Upper lobe of right lung (tissue), 1 donor: ENCODE measurements at regions not wholly inside any gene's neighbourhood (a gene's known extent, or its start where the extent isn't known, plus 50 kb on each side); places are given as distances from the start of the nearest gene placed in this dataset.

ENCODE experiments used
- ATAC-seq: fragments of 200-7000 bp; cut with Tn5 transposase; one replicate; pipeline ENCODE4 v1.9.1; 2020; ENCODE audit warnings: mild to moderate bottlenecking, moderate library complexity
- DNase-seq: peaks from one replicate; pipeline ENCODE4 v3.0.0-alpha.2; 2020
- H3K27ac ChIP-seq: fragments of 200-600 bp; one replicate; pipeline ENCODE4 v1.8.0; 2022
- H3K27me3 ChIP-seq: fragments of 200-600 bp; one replicate; pipeline ENCODE4 v1.8.0; 2022; ENCODE audit warnings: mild to moderate bottlenecking
- H3K36me3 ChIP-seq: fragments of 200-600 bp; one replicate; pipeline ENCODE4 v1.8.0; 2022
- H3K4me1 ChIP-seq: fragments of 200-600 bp; one replicate; pipeline ENCODE4 v1.8.0; 2022
- H3K4me3 ChIP-seq: fragments of 200-600 bp; one replicate; pipeline ENCODE4 v1.8.0; 2022; ENCODE audit warnings: mild to moderate bottlenecking
- H3K9me3 ChIP-seq: fragments of 200-600 bp; one replicate; pipeline ENCODE4 v1.8.0; 2022
- CTCF ChIP-seq: fragments of 200-600 bp; IDR thresholded peaks from one replicate; pipeline ENCODE4 v1.8.0; 2022; ENCODE audit warnings: antibody characterized with exemption
- intact Hi-C: fragments of 100-400 bp; cut with DNase I; formaldehyde crosslinking; loops from one replicate; pipeline ENCODE4 v1.11.0; 2022
- donor health status: DM: no; HTN: yes; CAD: no; lungs with severe emphysema.

DNA sequence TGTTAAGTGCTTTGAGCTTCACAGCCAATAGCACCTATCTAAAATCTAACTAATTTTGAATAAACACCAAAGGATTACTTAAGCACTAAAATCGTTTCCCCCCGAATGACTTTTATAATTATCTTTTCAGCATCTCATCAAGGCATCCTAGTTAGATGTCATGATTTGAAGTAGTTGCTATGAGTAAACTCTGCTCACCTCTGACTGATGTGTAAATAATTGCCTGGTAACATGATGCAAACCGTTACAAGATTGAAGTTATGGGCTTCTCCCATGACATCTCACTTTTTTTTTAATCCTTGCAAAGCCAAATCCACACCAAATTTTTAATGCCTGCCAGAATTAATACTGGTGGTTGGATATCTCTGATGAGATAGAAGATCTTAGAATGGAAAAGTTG, 377.1 kb downstream of the PRDM5 start:
- no peak for TF ChIP-seq CTCF
- Histone ChIP-seq H3K4me1 (no peaks in the 10 kb centered on the region), H3K36me3 (no peaks in the 10 kb centered on the region), H3K9me3 (no peaks in the 10 kb centered on the region), H3K27me3 (no peaks in the 10 kb centered on the region), H3K4me3 (no peak overlapping the region), H3K27ac (no peak overlapping the region)
- DNase-seq, result no peak
- no peak for ATAC-seq
- intact Hi-C loops, result no loop called here

DNA sequence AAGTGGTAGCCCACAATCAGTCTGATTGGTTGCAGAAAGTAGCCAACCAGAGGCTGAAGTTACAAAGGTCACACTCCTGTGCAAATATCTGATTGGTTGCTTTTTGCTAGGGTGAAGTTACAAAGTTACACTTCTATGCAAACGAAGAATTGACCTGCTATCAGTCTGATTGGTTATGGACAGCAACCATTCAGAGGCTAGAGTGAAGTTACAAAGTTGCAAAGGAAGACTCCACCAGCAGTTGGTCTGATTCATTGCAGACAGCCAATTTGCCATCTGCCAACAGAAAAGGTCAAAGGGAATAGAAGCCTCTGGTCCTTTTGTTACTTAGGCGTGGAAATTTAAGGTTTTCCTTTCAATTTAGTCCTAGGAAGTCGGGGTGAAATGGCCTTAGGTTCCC, 377.7 kb downstream of the PRDM5 start:
- DNase-seq (no peak), ATAC-seq (no peak)
- Histone ChIP-seq H3K4me3 (no peak overlapping the region), H3K9me3 (no peaks in the 10 kb centered on the region), H3K4me1 (no peaks in the 10 kb centered on the region), H3K27ac (no peak overlapping the region), H3K27me3 (no peaks in the 10 kb centered on the region), H3K36me3 (no peaks in the 10 kb centered on the region)
- intact Hi-C loops, result no loop called here
- TF ChIP-seq CTCF, result no peak

DNA sequence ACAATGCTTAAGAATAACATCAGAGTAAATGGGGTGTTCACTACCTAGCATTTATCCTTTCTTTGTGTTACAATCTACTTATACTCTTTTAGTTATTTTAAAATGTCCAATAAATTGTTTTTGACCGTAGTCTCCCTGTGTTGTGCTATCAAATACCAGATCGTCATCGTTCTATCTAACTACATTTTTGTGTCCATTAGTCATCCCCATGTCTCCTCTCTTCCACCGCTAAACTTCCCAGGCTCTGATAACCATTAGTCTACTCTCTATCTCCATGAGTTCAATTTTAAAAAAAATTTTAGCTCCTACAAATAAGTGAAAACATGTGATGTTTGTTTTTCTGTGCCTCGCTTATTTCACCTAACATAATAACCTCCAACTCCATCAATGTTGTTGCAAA, 381.9 kb downstream of the PRDM5 start:
- Histone ChIP-seq H3K4me3 (no peak overlapping the region), H3K4me1 (no peaks in the 10 kb centered on the region), H3K36me3 (no peaks in the 10 kb centered on the region), H3K27me3 (no peaks in the 10 kb centered on the region), H3K27ac (no peak overlapping the region), H3K9me3 (no peaks in the 10 kb centered on the region)
- ATAC-seq, result no peak
- no peak for TF ChIP-seq CTCF
- DNase-seq, result no peak
- intact Hi-C loops, result no loop called here

DNA sequence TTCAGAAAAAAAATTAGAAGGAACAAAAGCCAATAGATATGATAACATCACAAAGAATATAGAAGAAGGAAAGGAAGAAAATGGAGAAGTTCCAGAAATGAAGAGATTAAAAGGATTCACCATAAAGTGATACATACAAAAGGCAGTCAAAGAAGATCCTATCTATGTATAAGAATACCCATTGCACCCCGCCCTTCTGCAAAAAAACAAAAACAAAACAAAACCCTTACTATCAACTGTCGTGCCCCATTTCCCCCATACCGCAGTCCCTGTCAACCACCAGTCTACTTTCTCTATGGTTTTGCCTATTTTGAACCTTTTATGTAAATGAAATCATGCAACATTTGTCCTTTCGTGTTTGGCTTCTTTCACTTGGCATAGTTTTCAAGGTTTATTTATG, 385.6 kb downstream of the PRDM5 start:
- intact Hi-C loops, result no loop called here
- H3K4me1 ChIP-seq, result no peaks in the 10 kb centered on the region
- no peaks in the 10 kb centered on the region for H3K36me3 ChIP-seq
- no peaks in the 10 kb centered on the region for H3K27me3 ChIP-seq
- no peak overlapping the region for H3K27ac ChIP-seq
- ATAC-seq, result no peak
- DNase-seq, result no peak
- H3K4me3 ChIP-seq, result no peak overlapping the region
- no peak for TF ChIP-seq CTCF
- H3K9me3 ChIP-seq, result no peaks in the 10 kb centered on the region

DNA sequence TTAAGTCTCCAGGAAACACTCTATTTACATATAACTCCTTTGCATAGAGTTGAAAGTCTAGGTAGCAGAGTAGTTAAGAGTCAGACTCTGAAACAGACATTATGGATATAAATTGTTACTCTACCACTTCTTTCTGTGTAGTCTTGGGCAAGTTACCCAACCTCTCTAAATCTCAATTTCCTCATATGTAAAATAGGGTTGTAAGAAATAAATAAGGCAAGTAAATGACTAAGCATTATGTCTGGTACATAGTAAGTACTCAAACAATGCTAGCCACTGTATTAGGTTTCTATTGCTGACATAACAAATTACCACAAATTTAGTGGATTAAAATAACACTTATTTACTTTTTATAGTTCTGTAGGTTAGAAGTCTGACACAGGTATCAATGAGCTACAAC, 394.1 kb downstream of the PRDM5 start:
- ATAC-seq (no peak), DNase-seq (no peak)
- H3K36me3 ChIP-seq, result no peaks in the 10 kb centered on the region
- H3K27ac ChIP-seq, result no peak overlapping the region
- H3K4me3 ChIP-seq, result no peak overlapping the region
- H3K27me3 ChIP-seq, result no peaks in the 10 kb centered on the region
- TF ChIP-seq CTCF, result no peak
- intact Hi-C loops, result no loop called here
- no peaks in the 10 kb centered on the region for H3K4me1 ChIP-seq
- no peaks in the 10 kb centered on the region for H3K9me3 ChIP-seq

DNA sequence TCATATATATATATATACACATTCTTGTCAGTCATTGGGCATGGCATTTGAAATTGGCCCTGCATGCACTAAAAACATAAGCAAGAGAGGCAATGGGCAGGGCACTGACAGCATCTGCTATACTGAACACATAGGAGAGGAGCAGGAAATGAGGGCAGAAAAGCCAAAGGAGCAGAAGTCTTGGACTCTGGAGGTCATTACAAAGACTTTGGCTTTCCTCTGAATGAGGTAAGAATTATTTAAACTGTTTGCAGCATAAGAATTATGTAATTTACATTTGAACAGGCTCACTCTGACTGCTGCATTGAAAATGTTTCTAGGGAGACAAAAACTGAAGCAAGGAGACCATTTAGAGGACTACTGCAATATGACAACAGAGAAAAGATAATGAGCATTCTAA, 396.5 kb downstream of the PRDM5 start:
- H3K9me3 ChIP-seq, result no peaks in the 10 kb centered on the region
- ATAC-seq (no peak), DNase-seq (no peak)
- intact Hi-C loops, result no loop called here
- no peaks in the 10 kb centered on the region for H3K4me1 ChIP-seq
- no peaks in the 10 kb centered on the region for H3K36me3 ChIP-seq
- no peaks in the 10 kb centered on the region for H3K27me3 ChIP-seq
- H3K27ac ChIP-seq, result no peak overlapping the region
- H3K4me3 ChIP-seq, result no peak overlapping the region
- no peak for TF ChIP-seq CTCF
